GM18507 (cell line): ENCODE measurements at regions not wholly inside any gene's neighbourhood (a gene's known extent, or its start where the extent isn't known, plus 50 kb on each side); places are given as distances from the start of the nearest gene placed in this dataset.

Experiments used
- DNase-seq: peaks from one replicate; pipeline ENCODE4 v3.0.0; 2011; ENCODE audit warnings: low read depth; ENCODE audit not compliant: insufficient read length; ENCODE audit errors: extremely low spot score
- FAIRE-seq: peaks from 2 replicates; lab custom pipeline; 2011; peaks lifted over from hg19 to GRCh38; lab: Jason Lieb, UNC

DNA sequence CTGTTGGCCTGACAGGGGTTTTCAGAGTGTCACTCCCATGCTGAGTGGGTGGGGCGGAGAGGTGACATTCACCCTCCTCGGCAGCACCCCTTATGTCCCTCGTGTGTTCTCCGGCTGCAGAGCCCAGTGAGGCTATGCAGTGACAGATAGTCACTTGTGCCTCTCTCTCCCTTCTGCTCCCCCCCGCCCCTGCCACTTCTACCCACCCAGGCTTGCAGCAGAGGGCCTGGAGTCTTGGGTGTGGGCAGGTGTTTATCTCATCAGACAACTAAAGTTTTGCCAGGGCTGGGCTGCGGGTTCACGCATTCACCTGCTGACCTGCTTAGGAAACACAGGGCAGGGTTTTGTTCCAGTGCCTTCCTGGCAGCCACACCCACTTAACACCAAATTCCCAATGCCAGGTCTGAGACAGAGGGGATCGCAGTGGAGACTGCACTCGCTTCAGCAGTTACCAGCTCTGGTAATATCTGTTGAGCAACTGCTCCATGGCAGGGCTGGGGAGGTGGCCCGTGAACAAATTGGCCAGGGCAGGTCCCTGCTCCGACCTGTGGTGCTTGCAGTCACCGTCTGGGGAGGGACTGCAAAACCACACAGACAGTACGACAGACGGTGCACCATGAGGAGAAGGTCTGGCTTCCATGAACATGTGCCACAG, 50.5 kb upstream of the ADA2 start:
- no peak for DNase-seq
- FAIRE-seq = no peak

DNA sequence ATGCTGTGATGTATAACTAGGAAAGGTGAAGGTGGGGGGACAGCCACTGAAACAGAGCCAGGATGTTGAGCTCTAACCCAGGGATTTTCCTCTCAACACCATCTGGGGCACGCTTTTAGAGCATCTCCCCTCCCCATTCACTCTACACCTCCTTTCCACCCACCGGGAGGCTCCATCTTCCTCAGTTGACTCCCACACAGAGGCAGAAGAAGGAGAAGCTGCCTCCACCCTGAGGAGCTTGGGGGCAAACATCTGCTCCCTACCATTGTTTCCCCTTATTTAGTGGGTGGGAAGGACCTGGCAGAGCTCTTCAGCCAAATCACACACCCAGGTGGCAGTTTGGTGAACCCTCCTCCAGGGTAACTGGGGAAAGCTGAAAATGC, 50.0 kb upstream of the ADA2 start:
- no peak for FAIRE-seq
- DNase-seq = no peak
